Endothelial cell of umbilical vein (primary cell): ENCODE measurements at regions not wholly inside any gene's neighbourhood (a gene's known extent, or its start where the extent isn't known, plus 50 kb on each side); places are given as distances from the start of the nearest gene placed in this dataset.

Source experiments
- BruUV-seq: library from RNA; stranded (reverse); fragments of 400-500 nt; replicated peaks from 2 replicates; lab custom pipeline; 2021; lab: Mats Ljungman, UMichigan
- CTCF ChIA-PET: fragments of 300-600, 350-600 bp; sonication (Branson Sonifier 250); formaldehyde crosslinking; loops from one replicate; lab custom pipeline; 2021; ENCODE audit warnings: antibody characterized with exemption, inconsistent platforms; lab: Charles Lee
- POLR2A ChIA-PET: fragments of 300-600, 350-600 bp; sonication (Branson Sonifier 250); formaldehyde crosslinking; loops from one replicate; lab custom pipeline; 2021; ENCODE audit warnings: antibody characterized with exemption, inconsistent platforms; lab: Charles Lee
- DNase-seq: peaks from one replicate; pipeline ENCODE4 v3.0.0-alpha.2; 2011; ENCODE audit warnings: low read depth, low spot score
- FAIRE-seq: peaks from 2 replicates; lab custom pipeline; 2011; peaks lifted over from hg19 to GRCh38; lab: Jason Lieb, UNC
- H2AFZ ChIP-seq: 2 replicates; pipeline ENCODE4 v1.6.0; 2012; ENCODE audit warnings: low read depth, low read length, control low read depth, inconsistent platforms
- H3K27ac ChIP-seq: 2 replicates; pipeline ENCODE4 v1.5.1; 2011; ENCODE audit warnings: low read depth, mild to moderate bottlenecking, control low read depth, low read length, moderate library complexity; ENCODE audit not compliant: insufficient read depth
- H3K27me3 ChIP-seq, 2 experiments: 2 replicates each; pipeline versions ENCODE4 v1.6.0 to v1.6.1; 2011; ENCODE audit warnings: low read length in 2 of 2, mixed read lengths in 1 of 2; ENCODE audit not compliant: control insufficient read depth in 2 of 2, insufficient read depth in 2 of 2
- H3K36me3 ChIP-seq, 2 experiments: 2 replicates in 1 of 2; 3 replicates in 1 of 2; pipeline ENCODE4 v1.5.1; 2011; ENCODE audit warnings: low read length in 2 of 2, mild to moderate bottlenecking in 1 of 2, moderate library complexity in 1 of 2; ENCODE audit not compliant: control insufficient read depth in 2 of 2, insufficient read depth in 2 of 2; ENCODE audit errors: extremely low read depth in 1 of 2
- H3K4me1 ChIP-seq: 3 replicates; pipeline ENCODE4 v1.5.1; 2011; ENCODE audit warnings: mild to moderate bottlenecking, low read length; ENCODE audit not compliant: control insufficient read depth, insufficient read depth; ENCODE audit errors: extremely low read depth
- H3K4me2 ChIP-seq: 2 replicates; pipeline ENCODE4 v1.6.1; 2011; ENCODE audit warnings: low read length, control low read depth, mixed read lengths; ENCODE audit not compliant: insufficient read depth
- H3K4me3 ChIP-seq, 3 experiments: fragments of 200-600 bp in 1 of 3; sonication (generic), shearing (Covaris generic) in 1 of 3; replicated peaks in 1 of 3; 2 replicates each; pipeline ENCODE4 v1.5.1; 2011 to 2016; ENCODE audit warnings: control low read depth in 3 of 3, low read length in 3 of 3, mild to moderate bottlenecking in 2 of 3, inconsistent platforms in 1 of 3, low read depth in 1 of 3, moderate library complexity in 1 of 3; ENCODE audit not compliant: insufficient read depth in 1 of 3
- H3K79me2 ChIP-seq: 2 replicates; pipeline ENCODE4 v1.6.0; 2012; ENCODE audit warnings: low read length, inconsistent platforms; ENCODE audit not compliant: control insufficient read depth, insufficient read depth
- H3K9ac ChIP-seq: replicated peaks from 2 replicates; pipeline ENCODE3; 2011; ENCODE audit warnings: low read length, control low read depth; ENCODE audit not compliant: insufficient read depth; ENCODE audit errors: extremely low read depth
- H3K9me1 ChIP-seq: replicated peaks from 3 replicates; pipeline ENCODE4 v1.6.0; 2011; ENCODE audit warnings: mild to moderate bottlenecking, low read length; ENCODE audit not compliant: control insufficient read depth, insufficient read depth; ENCODE audit errors: extremely low read depth
- H3K9me3 ChIP-seq: replicated peaks from 2 replicates; pipeline ENCODE4 v1.5.1; 2012; ENCODE audit warnings: low read length, inconsistent platforms; ENCODE audit not compliant: control insufficient read depth, insufficient read depth
- H4K20me1 ChIP-seq: replicated peaks from 2 replicates; pipeline ENCODE3; 2011; ENCODE audit warnings: mild to moderate bottlenecking, low read length; ENCODE audit not compliant: control insufficient read depth, insufficient read depth; ENCODE audit errors: extremely low read depth
- EZH2 ChIP-seq: IDR thresholded peaks from 2 replicates; pipeline ENCODE4 v1.6.1; 2012; ENCODE audit warnings: borderline replicate concordance, low read depth, mild to moderate bottlenecking, moderate library complexity, low read length, inconsistent platforms; ENCODE audit not compliant: severe bottlenecking
- POLR2A ChIP-seq: IDR thresholded peaks from 2 replicates; pipeline ENCODE4 v1.6.1; 2012; ENCODE audit warnings: low read depth, mild to moderate bottlenecking, control low read depth, low read length
- POLR2AphosphoS5 ChIP-seq: IDR thresholded peaks from 2 replicates; pipeline ENCODE4 v1.6.1; 2012; ENCODE audit warnings: low read depth, mild to moderate bottlenecking, control low read depth, low read length, moderate library complexity; ENCODE audit not compliant: insufficient read depth
- dilution Hi-C: fragments of 300-500 bp; cut with MboI; formaldehyde crosslinking; loops from one replicate; pipeline ENCODE4 v1.15.0; 2019; ENCODE audit warnings: low sequenced_read_pairs; ENCODE audit not compliant: extremely low pct_ligation_motif_present
- intact Hi-C: fragments of 100-400 bp; cut with micrococcal nuclease; formaldehyde crosslinking; loops from one replicate; pipeline ENCODE4 v1.10.0; 2022

DNA sequence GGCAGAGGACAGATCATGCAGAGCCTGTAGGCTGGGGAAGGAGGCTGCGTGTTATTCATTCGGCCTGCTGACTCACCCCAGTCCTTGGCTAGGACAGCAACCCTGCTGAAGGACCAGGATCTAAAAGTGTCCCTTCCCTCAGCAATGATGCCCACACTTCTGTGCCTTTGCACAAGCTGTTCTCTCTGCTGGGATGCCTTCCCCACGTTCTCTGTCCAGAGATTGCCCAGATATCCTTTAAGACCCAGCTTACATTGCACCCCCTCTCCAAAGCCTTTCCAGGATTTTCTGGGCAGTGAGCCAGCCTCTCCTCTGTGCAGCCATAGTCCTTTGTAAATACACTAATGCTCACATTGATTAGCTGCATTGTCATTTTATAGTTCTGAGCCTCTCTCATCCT, 99.3 kb upstream of the CHD6 start:
- Histone ChIP-seq H3K9me3 (no peaks in the 10 kb centered on the region), H3K9ac (no peak overlapping the region), H3K4me2 (no peak overlapping the region), H3K27ac (no peak overlapping the region), H3K36me3 (no peaks in the 10 kb centered on the region), H4K20me1 (no peaks in the 10 kb centered on the region), H3K4me3 (no peak overlapping the region), H2AFZ (no peak overlapping the region), H3K9me1 (no peaks in the 10 kb centered on the region), H3K27me3 (no peaks in the 10 kb centered on the region), H3K79me2 (no peaks in the 10 kb centered on the region), H3K4me1 (no peaks in the 10 kb centered on the region)
- no TSS peak for BruUV-seq
- intact Hi-C loops = no loop called here
- no peak for TF ChIP-seq POLR2A
- TF ChIP-seq POLR2AphosphoS5 = no peak
- TF ChIP-seq EZH2 = no peak
- CTCF ChIA-PET = interaction anchor here (1.1 kb wide), 1 partner anchor 17 kb away, joined by 3 read pairs; no protein-coding TSS in a partner anchor
- dilution Hi-C loops = no loop called here
- FAIRE-seq (no peak), DNase-seq (no peak)
- POLR2A ChIA-PET = no interaction called here

DNA sequence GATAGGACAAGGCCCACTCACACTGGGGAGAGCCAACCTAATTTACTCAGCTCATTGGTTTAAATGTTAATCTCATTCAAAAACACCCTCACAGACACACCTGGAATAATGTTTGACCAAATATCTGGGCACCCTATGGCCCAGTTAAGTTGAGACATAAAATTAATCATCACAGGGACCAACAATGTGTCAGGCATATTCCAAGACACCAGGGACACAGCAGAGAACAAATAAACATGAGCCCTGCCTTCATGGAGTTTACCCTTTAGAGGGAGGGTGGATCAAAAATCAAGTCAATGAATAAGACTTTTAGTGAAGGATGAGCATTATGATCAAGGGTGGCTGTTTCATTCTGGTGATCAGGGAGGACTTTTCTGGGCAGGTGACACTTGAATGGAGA, 98.7 kb upstream of the CHD6 start:
- H3K36me3 ChIP-seq = no peaks in the 10 kb centered on the region
- TF ChIP-seq POLR2A = no peak
- TF ChIP-seq EZH2 = no peak
- no peaks in the 10 kb centered on the region for H3K79me2 ChIP-seq
- no peaks in the 10 kb centered on the region for H3K4me1 ChIP-seq
- DNase-seq (no peak), FAIRE-seq (no peak)
- dilution Hi-C loops = no loop called here
- H2AFZ ChIP-seq = no peak overlapping the region
- H3K4me2 ChIP-seq = no peak overlapping the region
- no peak overlapping the region for H3K27ac ChIP-seq
- no peaks in the 10 kb centered on the region for H3K27me3 ChIP-seq
- H3K9me1 ChIP-seq = no peaks in the 10 kb centered on the region
- ChIA-PET POLR2A (no interaction called here), CTCF (interaction anchor here (1.1 kb wide), 1 partner anchor 18 kb away, joined by 3 read pairs; no protein-coding TSS in a partner anchor)
- H3K9ac ChIP-seq = no peak overlapping the region
- H3K9me3 ChIP-seq = no peaks in the 10 kb centered on the region
- no peaks in the 10 kb centered on the region for H4K20me1 ChIP-seq
- intact Hi-C loops = no loop called here
- no TSS peak for BruUV-seq
- no peak overlapping the region for H3K4me3 ChIP-seq
